Neural cell (in vitro differentiated cells): ENCODE measurements at regions not wholly inside any gene's neighbourhood (a gene's known extent, or its start where the extent isn't known, plus 50 kb on each side); places are given as distances from the start of the nearest gene placed in this dataset.

Experiments
- CTCF ChIP-seq: fragments of 450-650 bp; IDR thresholded peaks from 2 replicates; pipeline ENCODE4 v1.5.1; 2014; ENCODE audit warnings: antibody characterized with exemption, mild to moderate bottlenecking, moderate library complexity; ENCODE audit not compliant: poor library complexity, severe bottlenecking
- EZH2 ChIP-seq: fragments of 200-600, 300-800 bp; shearing (Covaris generic), sonication (generic); IDR thresholded peaks from 2 replicates; pipeline ENCODE4 v1.6.1; 2014; ENCODE audit warnings: antibody characterized with exemption, low read length, borderline replicate concordance, mild to moderate bottlenecking; ENCODE audit not compliant: insufficient read depth, poor library complexity, severe bottlenecking
- POLR2AphosphoS5 ChIP-seq: IDR thresholded peaks from 2 replicates; pipeline ENCODE4 v1.6.1; 2012

- TF ChIP-seq CTCF (no peak), POLR2AphosphoS5 (no peak), EZH2 (no peak)
These were observed 109.0 kb upstream of the COL21A1 start for GRCh38 chr6:56356426-56356825.
